ENCODE measurements at regions not wholly inside any gene's neighbourhood (a gene's known extent, or its start where the extent isn't known, plus 50 kb on each side); places are given as distances from the start of the nearest gene placed in this dataset.

DNA sequence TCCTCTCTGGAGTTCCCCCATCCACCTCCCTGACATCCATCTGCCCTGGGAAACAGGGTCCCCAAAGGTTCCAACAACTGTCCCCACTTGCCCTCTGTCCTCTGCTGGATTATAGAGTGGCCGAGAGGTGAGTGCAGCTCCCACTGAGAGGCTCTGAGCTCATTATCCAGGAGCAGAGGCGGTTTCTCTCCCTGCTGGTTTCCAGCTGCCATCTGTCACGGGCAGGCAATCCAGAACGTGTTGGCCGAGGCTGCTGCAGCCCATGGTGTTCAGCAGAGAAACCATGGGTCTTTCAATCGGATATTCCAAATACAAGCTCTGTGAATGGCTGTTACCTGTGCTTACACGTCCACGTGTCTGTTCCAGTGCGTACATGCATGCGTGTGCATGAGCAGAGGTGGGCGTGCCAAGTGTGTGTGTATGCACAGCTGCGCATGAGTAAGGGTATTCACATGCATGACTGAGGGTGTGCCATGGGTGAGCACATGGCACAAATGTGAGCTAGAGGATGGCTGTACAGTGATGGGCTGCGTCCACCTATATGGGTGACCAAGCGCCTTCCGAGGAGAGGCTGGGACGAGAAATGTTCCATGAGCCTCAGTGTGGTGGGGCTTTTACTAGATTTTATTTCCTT is 183.7 kb upstream of the PMEPA1 start:
- in situ Hi-C loops (cut with HindIII; ENCODE audit: low sequenced_read_pairs) = no loop called here

GRCh38 chr20:57892471-57892870 is 182.7 kb upstream of the PMEPA1 start:
- in situ Hi-C loops (cut with HindIII; ENCODE audit: low sequenced_read_pairs) = no loop called here

DNA sequence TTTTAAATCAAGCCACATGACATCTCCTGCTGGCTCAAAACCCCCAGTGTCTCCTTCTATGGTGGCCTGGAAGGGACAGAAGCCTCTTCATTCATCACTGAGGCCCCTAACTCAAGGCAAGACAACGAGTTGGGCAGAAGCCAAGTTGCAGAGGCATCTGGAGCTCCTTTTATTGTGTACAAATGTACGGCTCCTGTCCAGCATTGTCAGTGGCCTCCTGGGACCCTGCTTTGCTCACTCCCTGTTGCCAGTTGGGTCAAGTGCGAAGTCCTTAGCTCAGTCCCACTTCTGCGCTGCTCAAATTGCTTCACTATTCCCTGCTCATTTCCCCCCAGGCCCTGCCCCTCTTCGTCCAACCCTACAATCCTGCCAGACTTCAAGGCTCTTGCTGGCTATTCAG is 181.2 kb upstream of the PMEPA1 start:
- in situ Hi-C loops (cut with HindIII; ENCODE audit: low sequenced_read_pairs) = no loop called here

- in situ Hi-C loops (cut with HindIII; ENCODE audit: low sequenced_read_pairs) = no loop called here
These were observed 180.5 kb upstream of the PMEPA1 start for GRCh38 chr20:57890202-57890800.

DNA sequence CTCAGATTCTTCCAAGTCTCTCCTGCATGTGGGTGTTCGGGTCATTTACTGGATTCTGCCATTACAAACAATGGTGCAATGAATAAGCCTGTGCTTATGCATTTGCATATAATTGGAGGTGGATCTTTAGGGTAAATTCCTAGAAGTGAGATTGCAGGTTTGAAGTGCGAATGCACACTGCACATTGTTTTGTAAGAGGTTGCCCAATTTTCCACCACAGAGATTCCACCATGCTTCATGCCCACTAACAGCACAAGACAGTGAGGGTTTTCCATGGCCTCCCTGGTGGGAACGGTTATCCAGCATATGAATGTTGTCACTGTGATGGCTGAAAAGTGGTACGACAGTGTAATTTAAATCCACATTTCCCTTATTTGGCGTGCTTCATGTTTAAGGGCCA is 178.8 kb upstream of the PMEPA1 start:
- in situ Hi-C loops (cut with HindIII; ENCODE audit: low sequenced_read_pairs) = no loop called here

- in situ Hi-C loops (cut with HindIII; ENCODE audit: low sequenced_read_pairs) = no loop called here
These were observed 175.1 kb upstream of the PMEPA1 start for GRCh38 chr20:57884956-57885355.

DNA sequence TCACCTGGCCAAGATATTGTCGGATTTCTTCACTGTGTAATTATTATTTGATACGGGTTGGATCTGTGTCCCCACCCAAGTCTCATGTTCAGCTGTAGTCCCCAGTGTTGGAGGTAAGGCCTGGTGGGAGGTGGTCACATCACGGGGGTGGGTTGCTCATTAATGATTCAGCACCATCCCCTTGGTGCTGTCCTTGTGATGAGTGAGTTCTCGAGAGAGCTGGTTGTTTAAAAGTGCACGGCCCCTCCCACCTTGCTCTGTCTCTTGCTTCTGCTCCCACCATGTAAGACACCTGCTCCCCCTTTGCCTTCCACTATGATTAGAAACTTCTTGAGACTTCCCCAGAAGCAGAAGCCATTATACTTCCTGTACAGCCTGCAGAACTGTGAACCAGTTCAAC is 173.9 kb upstream of the PMEPA1 start:
- in situ Hi-C loops (cut with HindIII; ENCODE audit: low sequenced_read_pairs) = no loop called here

- in situ Hi-C loops (cut with HindIII; ENCODE audit: low sequenced_read_pairs) = no loop called here
These were observed 173.4 kb upstream of the PMEPA1 start for GRCh38 chr20:57883224-57883623.

DNA sequence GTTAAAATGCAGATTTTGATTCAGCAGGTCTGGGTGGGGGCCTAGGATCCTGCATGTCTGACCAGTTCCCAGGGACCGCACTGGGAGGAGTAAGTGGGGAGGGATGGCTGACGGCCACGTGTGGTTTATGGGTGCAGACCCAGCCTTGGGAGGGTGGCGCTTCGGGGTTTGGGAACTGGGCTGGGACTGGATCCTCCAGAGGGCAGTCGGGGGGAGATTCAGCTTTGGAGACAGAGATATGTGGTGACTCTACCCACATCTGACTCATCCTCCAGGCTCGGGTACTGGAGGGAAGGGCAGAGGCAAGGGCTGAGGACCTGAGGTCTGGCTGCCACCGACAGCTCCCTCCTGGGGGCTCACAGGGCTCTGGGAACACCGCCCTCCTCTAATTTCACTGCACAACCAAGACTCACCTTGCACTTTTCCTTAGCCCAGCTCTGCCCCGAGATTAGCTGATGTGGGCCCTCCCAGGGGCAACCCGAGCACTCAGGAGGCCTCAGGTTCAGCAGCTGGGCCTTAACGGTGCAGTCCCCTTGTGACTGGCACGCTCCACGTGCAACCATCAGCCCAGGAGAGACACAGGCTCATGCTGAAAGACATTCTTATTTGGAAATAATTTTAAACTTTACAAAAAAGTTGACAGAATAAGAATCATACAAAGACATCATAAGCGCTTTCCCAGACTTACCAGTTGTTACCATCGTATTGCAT is 172.8 kb upstream of the PMEPA1 start:
- in situ Hi-C loops (cut with HindIII; ENCODE audit: low sequenced_read_pairs) = no loop called here

GRCh38 chr20:57881466-57882385 is 171.9 kb upstream of the PMEPA1 start:
- in situ Hi-C loops (cut with HindIII; ENCODE audit: low sequenced_read_pairs) = no loop called here

- in situ Hi-C loops (cut with HindIII; ENCODE audit: low sequenced_read_pairs) = no loop called here
These were observed 170.7 kb upstream of the PMEPA1 start for GRCh38 chr20:57880571-57880892.

- in situ Hi-C loops (cut with HindIII; ENCODE audit: low sequenced_read_pairs) = loop anchor here (5.0 kb wide), 1 partner anchor 83 kb away; no protein-coding TSS in a partner anchor
These were observed 170.2 kb upstream of the PMEPA1 start for GRCh38 chr20:57879779-57880570.

- in situ Hi-C loops (cut with HindIII; ENCODE audit: low sequenced_read_pairs) = loop anchor here (5.0 kb wide), 1 partner anchor 82 kb away; no protein-coding TSS in a partner anchor
These were observed 169.6 kb upstream of the PMEPA1 start for GRCh38 chr20:57879437-57879778.

DNA sequence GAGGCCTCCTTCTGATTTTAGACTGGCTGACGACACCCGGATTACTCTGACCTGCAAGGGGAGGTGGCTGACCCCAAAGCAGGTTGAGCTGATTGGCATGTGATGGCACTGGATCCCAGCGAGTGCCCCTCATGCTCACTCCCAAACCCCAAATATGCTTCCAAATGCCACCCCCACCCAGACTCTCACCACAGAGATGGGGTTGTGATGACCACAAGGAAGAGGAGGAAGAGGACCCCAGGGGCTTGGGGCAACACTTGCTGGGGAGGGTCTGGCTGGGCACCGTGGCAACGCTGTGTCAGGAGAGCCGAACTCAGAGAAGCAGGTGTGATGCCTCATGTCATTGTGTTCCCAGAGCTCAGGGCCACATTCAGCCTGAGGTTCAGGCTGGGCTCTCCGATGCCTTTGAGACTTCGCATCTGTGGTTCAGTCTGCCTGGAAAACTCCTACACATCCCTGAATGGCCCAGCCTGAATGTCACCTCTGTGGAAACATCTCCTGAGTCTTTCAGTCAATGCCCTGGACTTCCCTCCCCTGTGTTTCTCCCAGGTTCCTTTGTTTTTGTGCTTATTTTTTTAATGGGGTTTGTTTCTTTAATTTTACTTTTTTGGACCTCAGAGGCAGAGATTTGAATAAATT is 169.1 kb upstream of the PMEPA1 start:
- in situ Hi-C loops (cut with HindIII; ENCODE audit: low sequenced_read_pairs) = loop anchor here (5.0 kb wide), 1 partner anchor 82 kb away; no protein-coding TSS in a partner anchor

DNA sequence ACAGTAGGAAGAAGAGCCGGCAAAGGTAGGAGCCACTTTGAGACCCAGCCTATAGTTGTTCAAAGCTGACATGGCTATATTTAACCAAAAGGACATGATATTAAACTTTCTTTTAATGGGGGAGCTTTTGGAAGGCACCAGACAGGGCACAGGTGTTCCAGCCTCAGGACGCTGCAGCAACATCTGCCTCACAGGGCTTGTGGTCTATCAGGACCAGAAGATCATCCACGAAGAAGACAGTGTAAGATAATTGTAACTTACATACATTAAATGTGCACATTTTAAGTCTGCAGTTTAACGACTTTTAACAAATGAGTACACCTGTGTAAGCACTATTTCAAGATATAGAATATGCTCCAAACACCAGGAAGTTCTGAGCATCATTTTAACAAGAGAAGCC is 168.2 kb upstream of the PMEPA1 start:
- in situ Hi-C loops (cut with HindIII; ENCODE audit: low sequenced_read_pairs) = loop anchor here (5.0 kb wide), 1 partner anchor 81 kb away; no protein-coding TSS in a partner anchor

GRCh38 chr20:57877131-57877824 is 167.5 kb upstream of the PMEPA1 start:
- in situ Hi-C loops (cut with HindIII; ENCODE audit: low sequenced_read_pairs) = loop anchor here (5.0 kb wide), 1 partner anchor 80 kb away; no protein-coding TSS in a partner anchor

DNA sequence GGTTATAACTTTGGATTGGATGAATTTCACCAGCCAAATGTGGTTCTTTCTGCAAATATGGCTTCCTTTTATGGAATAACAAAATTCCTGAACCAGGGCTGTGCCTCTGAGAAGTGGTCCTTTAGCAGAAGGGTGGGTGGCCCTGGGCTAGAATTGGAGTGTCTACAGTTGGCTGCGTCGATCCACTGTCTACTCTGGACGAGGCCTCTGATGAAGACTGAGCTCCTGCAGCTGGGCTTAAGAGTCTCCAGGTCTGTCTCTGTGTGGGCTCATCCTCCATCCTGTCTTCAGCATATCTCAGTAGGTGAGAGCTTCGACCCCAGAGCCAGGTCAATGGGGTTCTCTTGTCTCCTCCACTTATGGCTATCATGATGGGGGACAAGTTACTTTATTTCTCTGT is 166.3 kb upstream of the PMEPA1 start:
- in situ Hi-C loops (cut with HindIII; ENCODE audit: low sequenced_read_pairs) = loop anchor here (5.0 kb wide), 1 partner anchor 79 kb away; no protein-coding TSS in a partner anchor

DNA sequence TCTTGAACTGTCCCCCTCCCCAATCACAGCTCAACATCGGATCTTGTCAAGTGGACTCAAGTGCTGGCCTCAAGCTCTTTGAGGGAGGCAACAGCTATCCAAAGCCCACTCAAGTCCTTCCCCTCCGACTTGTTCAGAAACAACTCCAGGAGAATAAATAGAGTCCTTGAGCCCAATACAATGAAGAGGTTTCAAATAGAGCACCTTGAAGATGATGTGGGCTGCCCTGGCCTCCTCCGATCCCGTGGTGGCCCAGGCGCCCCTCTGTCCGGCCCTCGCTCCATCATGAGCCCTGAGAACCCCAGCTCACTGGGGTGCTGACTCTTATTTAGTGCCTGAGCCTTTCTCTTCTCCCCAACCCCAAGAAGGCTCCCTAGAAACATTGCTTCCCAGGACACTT is 164.3 kb upstream of the PMEPA1 start:
- in situ Hi-C loops (cut with HindIII; ENCODE audit: low sequenced_read_pairs) = no loop called here

- in situ Hi-C loops (cut with HindIII; ENCODE audit: low sequenced_read_pairs) = no loop called here
These were observed 163.1 kb upstream of the PMEPA1 start for GRCh38 chr20:57872816-57873409.
